GM18508 (cell line): ENCODE measurements at regions not wholly inside any gene's neighbourhood (a gene's known extent, or its start where the extent isn't known, plus 50 kb on each side); places are given as distances from the start of the nearest gene placed in this dataset.
"Not testable (repeated sequence)": the region's sequence is repeated elsewhere in the genome, so short reads cannot be mapped to it uniquely, and the experiment has no call there.

ENCODE experiments used
- ATAC-seq: cut with Tn5 transposase; IDR thresholded peaks from one replicate; pipeline ENCODE4 v1.9.1; 2021; ENCODE audit warnings: moderate number of reproducible peaks; ENCODE audit not compliant: insufficient read depth, unreplicated experiment

DNA sequence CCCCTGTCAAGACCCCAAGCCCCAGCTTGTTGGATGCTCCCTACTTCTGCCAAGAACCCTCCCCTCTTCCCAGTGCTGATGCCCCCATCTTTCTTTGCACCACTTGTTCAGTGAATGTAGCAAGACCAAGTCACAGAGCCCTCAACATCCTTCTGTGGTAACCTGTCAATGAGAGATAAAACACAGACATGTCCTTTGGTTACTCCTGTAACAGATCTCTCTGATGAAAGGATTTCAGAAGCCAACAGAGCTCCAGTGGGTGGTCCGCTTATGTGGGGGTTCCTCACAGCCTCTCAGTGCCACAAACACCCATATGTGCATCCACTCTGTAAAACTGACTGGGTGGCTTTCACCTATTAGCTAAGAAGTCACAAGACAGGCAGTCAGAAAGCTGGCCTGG is 93.2 kb upstream of the CST7 start:
- ATAC-seq = no peak

DNA sequence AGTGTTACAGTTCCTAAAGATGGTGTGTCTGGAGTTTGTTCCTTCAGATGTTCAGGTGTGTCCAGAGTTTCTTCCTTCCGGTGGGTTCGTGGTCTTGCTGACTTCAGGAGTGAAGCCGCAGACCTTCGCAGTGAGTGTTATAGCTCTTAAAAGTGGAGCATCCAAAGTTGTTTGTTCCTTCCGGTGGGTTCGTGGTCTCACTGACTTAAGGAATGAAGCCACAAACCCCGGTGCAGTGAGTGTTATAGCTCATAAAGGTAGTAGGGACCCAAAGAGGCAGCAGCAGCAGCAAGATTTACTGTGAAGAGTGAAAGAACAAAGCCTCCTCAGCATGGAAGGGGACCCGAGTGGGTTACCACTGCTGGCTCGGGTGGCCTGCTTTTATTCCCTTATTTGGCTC is 90.6 kb upstream of the CST7 start:
- ATAC-seq = not testable (repeated sequence)

DNA sequence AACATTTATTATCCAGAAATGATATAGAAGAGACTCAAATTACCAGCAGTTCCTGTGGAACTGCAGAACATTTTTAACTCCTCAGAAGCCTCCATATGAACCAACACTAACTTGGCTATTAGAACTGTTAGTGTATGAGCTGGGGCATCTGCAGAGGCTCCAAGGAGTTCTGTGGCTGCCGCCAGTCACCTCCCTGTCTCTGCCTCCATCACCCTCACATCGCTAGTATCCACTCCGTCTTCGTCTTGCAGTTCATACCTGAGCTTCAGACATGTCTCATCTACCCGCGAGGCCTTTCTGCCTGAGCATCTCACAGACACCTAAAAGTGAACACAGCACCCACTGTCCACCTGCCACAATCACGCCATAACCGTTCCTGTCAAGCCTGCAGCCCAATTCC is 89.5 kb upstream of the CST7 start:
- no peak for ATAC-seq

DNA sequence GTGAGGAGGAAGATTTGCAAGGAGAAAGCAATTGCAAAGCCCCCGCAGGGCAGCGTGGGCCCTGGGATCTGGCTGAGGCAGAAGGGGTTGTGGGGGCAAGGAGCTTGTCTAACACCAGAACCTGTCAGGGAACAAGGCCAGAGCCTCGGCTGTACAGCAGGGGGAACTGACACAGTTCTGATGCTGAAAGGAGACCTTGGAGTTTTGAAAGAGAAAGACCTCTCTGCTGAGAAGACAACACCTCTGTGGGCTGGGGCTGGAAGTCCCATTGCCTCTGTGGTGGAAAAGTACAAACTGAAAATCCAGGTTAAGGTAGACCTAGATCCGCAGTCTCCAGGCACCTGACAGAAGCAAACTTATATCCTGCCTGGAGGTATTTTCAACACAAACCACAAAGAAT is 86.9 kb upstream of the CST7 start:
- ATAC-seq = no peak

DNA sequence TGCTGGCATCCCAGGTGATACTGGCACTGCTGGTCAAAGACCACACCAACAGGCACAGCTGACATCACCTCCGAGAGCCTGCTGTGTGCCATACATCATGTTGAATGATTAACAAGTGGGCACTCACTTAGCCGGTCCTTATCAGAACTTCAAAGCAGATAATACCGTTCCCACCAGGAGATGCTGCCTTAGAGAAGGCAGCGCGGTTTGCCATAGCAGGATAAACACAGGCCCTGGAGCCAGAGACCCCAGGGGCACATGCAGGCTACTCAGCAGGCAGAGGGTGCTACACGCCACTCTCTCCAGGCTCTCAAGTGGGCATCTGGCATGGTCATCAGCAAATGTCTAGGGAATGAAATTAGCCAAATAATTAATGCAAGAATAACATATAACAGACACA is 86.5 kb upstream of the CST7 start:
- ATAC-seq = no peak

DNA sequence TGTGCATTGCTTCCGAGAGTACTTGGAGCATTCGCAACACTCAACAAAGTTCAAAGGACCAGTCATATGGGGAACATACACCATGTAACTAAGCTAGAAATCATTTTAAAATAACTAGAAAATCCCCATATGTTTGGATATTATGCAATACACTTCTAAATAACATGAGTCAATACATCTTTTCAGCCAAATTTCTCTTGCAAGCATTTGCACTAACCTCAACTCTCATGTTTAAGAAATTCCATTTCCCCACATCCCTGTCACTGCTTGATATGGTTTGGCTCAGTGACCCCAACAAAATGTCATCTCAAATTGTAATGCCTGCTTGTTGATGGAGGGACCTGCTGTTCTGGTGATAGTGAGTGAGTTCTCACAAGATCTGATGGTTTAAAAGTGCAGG is 85.7 kb upstream of the CST7 start:
- ATAC-seq = no peak

DNA sequence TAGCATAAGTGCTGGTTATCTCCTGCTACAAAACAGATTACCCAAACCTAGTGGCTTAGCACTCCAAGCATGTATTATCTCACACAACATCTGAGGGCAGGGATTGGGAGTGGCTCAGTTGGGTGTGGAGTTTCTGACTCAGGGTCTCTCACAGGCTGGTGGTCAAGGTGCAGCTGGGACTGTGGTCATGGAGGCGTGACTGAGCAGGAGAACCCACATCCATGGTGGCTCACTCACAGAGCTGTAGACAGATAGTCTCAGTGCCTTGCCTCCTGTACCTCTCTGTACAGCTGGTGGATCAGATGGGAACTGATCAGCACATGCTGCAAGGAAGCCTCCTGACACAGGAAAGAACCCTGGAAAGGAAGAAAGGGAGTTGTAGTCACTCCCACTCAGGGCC is 83.1 kb upstream of the CST7 start:
- ATAC-seq = no peak

DNA sequence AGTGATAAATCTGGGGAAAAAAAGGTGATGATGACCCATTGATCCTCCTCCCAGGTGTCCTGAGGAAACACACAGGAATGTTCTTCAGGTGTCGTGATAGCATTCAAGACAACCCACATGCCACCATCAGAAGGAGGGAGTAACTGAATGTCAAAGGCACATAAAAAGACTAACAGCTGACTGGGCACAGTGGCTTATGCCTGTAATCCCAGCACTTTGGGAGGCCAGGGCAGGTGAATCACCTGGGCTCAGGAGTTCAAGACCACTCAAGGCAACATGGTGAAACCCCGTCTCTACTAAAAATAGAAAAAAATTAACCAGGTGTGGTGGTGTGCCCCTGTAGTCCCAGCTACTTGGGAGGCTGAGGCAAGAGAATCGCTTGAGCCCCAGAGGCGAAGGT is 82.3 kb upstream of the CST7 start:
- ATAC-seq = no peak

DNA sequence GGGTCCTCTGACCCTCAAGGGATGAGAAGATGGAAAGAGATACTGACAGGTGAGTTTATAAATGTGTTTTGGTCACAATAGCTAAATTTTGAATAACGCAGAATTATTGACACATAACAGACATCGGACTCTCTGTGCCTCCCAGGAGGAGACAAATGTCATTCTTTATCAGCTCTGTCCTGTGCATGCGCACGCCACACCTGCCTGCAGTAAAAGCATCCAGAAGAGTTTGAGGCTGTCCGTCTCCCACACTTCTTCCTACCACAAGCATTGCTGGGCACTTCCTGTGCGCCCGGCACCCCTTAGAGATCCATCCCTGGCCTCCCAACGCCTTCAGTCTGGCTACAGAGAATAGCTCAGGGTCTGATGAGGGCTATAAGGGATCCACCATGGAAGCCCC is 81.5 kb upstream of the CST7 start:
- no peak for ATAC-seq

DNA sequence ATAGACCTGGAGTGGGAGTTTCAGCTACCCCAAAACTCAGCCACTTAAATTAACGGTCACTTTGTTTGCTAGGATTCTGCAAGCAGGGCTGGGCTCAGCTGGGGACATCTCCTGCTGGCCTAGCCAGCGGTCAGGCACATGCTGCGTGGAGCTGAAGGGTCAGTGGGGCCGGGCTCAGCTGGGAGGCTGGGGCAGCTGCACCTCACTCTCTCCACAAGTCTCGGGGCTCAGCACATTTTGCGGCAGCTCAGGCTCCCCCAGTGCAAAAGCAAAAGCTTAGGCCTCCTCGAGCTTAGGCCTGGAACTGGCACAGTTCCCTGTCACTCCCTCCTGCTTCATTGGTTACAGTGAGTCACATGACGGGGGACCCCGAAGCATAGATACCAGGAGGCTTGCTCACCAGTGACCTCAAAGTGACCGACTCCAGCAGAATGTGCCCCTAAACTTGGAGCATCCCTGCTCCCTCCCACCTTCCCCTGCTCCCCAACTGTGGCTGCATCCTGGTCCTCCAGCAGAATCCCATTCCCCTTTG is 80.6 kb upstream of the CST7 start:
- ATAC-seq = no peak

DNA sequence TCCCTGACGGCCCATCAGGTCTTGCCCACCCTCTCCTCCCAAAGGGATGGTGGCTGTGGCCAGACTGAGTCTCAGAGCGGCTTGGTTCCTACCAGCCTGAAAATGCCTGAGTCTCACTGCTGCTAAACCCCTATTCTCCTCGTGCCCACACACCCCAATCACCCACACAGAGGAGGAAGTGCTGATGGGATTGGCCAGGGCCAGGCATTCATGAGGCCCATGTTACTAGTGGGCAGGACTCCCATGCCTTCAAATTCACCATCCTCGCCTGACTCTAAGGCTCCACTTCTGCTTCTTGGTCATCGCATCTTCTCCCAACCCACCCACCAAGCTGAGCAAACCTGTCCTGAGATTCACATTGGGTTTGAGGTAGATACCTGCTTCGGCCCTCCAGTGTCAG is 80.1 kb upstream of the CST7 start:
- no peak for ATAC-seq

DNA sequence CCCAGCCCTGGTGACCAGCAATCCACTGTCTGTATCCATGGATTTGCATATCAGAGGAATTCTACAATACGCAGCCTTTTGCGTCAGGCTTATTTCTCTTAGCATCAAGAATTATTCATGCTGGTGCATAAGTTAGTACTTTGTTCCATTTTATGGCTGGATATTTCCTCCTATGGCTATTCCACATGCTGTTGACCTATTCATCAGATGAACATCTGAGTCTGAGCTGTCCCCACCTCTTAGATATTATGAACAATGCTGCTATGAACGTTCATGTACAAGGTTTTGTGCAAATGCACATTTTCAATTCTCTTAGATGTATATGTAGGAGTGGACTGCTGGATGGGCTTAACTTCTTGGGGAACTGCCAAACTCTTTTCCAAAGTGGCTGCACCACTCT is 79.0 kb upstream of the CST7 start:
- ATAC-seq = no peak

DNA sequence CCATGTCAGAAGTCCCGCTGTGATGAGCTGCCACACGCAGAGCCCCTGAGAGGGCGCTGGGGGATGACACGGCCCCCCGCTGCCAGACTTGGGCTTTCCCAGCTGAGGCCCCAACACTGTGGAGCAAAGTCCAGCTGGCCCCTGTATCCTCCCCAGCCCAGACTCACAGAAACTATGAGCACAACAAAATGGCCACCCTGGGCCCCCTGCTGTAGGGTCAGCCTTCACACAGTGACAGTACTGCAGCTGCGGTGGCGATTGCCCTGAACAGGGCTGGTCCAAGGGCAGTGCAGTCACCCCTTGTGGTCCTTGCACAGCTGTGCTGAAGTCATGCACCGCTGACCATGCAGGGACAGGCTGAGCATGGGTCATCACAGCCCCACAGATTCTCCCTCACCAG is 78.2 kb upstream of the CST7 start:
- ATAC-seq = no peak

DNA sequence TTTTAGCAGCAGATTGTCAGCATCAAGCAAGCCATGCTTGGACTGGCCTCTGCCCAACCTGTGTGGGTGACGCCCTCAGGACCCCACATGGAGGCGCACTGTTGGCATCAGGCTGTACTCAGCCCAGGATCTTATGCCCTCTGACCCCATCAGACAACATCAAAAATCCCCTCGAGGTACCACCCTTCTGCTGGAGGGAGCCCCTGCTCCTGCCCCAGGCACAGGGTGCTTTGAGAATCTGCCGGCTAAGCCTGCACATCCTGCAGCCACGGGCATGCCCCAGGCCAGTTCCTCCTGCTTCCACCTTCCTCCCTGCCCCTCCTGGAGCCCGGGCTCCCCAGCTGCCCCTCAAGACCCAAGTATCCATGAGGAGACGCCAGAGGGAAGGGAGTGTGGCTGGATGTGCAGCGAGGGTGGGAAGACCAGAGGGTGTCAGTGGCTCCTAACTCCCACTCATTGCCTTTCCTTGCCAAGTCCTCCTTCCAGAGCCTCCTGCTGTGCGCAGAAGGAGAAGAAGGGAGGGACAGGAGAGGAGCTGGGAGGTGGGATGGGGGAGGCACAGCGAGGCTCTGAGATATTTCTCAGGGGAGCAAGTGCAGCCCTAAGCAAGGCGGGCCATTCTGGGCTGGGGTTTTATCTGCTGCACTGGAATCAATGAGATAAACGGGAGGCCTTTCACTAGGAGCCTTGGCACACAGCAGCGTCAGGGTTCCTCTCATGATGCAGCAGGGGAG is 77.4 kb upstream of the CST7 start:
- no peak for ATAC-seq

DNA sequence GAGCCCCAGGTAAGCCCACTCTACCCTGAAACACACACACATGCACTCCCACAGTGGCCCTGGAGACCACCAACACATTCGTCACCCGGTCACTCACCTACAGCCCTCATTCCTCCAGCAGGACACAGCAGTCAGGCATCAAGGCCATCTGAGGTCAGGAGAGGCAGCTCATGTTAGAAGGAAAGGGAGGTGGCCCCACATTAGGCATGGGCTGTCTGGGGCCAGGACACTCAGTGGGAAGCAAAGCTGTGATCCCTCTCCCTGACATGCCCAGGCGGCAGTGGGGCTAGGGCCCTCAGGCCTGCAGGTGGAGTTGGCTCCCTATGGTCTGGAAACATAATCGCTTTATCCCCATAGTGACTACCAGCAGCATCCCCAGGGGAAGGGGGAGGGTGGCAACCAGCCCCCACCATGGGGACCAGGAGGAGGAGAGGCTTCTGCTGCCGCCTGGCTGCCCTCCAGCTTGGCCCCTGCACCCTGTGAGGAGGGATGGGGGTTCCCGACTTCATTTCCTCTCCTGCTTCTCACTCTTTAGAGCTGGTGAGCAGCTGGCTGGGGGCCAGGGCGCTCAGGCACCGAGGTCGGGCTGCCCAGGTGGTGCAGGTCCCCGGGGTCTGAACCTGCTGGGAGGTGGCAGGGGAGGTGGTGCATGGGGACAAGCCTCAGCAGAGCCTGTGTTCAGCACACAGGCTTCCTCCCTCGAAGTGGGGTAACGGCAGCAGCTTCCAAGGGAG is 76.6 kb upstream of the CST7 start:
- peak; percentile 61 for ATAC-seq

DNA sequence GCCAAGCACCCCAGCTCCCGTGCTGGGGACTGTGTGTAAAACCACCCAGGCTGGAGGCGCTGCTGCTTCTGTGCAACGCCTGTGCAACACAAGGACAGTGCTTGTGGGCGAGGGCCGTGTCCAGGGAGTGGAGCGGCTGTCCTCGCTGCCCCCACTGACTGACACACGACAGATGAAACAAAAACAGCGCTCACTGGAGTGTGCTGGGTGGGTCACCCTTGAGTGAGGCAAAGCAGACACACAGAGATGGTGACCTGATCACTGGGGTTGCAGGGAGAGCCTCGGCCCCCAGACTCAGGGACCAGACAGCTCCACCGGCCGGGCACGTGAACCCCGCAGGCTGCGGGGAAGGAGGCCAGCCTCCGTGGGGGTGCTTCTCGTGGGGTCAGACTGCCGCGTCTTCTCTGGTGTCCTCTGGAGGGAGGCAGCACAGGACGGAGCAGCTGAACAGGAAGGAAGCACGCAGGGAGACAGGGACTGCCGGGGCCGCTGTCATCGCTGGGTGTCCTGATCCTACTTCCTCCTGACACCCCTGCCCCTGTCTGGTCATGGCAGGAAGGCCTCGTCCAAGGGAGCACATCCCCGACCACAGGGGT is 75.9 kb upstream of the CST7 start:
- ATAC-seq = peak; percentile 5

DNA sequence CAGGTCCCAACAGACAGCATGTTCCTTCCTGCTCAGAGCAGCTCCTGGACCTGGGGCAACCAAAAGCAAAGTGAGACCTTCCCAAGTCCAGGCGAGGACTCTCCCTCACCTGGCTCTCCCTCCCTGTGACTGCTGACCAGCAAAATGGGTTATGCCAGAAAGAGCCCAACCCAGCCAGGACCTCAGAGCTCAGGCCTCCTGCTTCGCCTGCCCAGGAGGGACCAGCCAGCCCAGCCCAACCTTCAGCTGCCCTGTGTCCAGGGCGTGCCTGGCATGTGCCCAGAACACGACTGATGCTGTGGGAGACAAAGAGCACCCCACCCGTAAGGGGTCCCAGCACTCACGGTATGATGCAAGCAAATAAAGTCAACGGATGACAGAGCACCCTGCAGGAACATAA is 74.0 kb upstream of the CST7 start:
- ATAC-seq = no peak

DNA sequence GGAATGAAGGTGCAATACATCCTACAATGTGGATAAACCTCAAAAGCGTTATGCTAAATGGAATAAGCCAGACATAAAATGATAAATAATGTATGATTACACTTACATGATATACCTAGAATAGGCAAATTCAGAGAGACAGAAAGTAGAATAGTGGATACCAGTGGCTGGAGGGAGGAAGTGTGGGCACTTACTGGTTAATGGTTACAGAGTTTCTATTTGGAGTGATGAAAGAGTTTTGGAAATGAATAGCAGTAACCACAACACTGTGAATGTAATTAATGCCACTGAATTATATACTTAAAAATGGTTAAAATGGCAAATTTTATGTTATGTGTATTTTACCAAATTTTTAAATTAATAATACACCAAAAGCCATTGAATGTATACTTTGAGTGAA is 71.4 kb upstream of the CST7 start:
- peak; percentile 52 for ATAC-seq

DNA sequence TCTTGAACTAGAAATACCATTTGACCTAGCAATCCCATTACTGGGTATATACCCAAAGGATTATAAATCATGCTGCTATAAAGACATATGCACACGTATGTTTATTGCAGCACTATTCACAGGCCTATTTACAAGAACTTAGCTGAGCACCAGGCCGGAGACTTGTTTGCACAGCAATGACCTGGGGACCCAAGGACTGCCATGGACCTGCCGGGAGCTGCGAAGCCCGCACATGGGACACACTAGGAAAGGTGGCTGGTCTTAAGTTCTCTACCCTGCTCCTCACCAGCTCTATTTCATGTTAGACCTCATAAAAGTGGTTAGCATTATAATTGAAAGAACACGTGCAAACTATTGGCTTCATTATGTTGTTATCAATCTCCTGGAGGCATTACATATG is 70.4 kb upstream of the CST7 start:
- no peak for ATAC-seq

DNA sequence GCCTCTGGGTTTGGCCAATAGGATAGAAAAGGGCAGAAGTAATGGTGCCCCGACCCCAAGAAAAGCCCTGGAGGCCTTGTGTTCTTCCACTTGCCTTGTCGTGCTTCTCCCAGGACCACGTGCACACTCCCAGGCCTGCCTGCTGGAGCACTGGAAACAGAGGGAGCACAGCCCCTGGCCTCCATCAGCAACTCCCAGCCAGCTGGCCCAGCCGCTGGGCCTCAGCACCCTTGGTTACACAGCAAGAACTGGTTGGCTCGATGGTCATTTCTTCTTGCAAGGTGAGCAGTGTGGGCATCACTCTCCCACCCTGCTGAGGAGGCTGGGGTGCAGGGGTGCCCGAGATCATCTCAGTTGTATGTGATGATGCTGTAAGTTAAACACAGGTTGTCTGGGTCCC is 69.2 kb upstream of the CST7 start:
- no peak for ATAC-seq

DNA sequence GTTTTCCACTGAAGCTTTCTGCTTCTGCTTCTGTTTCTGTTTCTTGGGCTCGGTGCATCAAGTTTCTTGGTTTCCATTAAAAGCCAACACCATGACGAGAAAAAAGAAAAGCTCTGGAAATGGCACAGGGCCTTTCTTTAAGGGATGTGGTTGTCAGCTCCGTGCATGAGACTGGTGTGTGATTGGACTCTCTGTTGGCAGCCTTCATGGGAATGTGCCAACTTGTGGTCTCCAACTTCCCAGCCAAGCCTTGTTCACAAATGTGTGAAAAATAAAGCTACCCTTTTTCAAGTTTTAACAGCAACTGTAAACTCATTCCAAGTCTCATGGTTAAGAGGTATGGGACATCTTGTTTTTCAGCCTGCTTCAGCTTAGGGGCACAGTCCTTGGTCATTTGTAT is 68.7 kb upstream of the CST7 start:
- no peak for ATAC-seq

DNA sequence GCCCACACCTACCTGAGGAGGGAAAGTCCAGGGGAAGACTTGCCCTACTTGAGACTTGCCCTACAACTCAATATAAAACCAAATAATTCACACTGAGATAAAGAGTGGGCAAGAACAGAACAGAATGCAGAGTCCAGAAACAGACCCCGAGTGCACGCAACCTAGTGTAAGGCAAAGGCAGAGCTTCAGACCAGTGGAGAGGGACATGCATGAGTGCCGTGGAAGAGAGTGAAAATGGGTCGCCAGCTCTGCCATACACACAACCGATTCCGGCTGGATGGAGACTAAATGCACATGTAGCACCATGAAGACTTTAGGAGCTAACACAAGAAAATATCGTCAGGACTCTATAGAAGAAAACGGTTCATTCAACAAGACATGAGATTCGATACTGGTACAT is 58.8 kb upstream of the CST7 start:
- no peak for ATAC-seq
